GM10266 (cell line): ENCODE measurements at regions not wholly inside any gene's neighbourhood (a gene's known extent, or its start where the extent isn't known, plus 50 kb on each side); places are given as distances from the start of the nearest gene placed in this dataset.

Experiments used
- DNase-seq: peaks from one replicate; pipeline ENCODE4 v3.0.0; 2012; ENCODE audit errors: extremely low spot score
- CTCF ChIP-seq: IDR thresholded peaks from 2 replicates; pipeline ENCODE4 v1.5.1; 2012; ENCODE audit warnings: mild to moderate bottlenecking, low read depth; ENCODE audit not compliant: control insufficient read depth, insufficient read depth; ENCODE audit errors: missing control alignments

GRCh38 chr1:5151511-5151910, 497.1 kb downstream of the AJAP1 start:
- DNase-seq: no peak
- TF ChIP-seq CTCF: no peak

DNA sequence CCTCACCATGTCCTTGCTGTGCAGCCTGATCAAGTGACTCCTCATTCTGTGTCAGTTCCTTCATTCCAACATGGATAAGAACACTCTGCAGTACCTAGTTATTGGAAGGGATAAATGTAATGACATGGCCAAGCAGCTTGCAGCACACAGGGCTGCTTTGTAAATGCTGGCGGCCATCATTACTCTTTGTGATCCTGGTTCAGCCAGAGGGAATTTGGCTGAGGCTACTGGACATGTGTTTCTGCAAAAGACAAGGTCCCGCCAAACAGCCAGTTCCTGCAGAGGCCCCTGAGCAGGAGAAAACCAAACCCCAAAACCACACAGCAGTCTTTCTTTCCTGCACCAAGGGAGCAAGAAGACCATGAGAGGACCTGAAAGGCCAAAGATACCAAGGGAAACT, 495.8 kb downstream of the AJAP1 start:
- no peak for DNase-seq
- TF ChIP-seq CTCF: no peak

DNA sequence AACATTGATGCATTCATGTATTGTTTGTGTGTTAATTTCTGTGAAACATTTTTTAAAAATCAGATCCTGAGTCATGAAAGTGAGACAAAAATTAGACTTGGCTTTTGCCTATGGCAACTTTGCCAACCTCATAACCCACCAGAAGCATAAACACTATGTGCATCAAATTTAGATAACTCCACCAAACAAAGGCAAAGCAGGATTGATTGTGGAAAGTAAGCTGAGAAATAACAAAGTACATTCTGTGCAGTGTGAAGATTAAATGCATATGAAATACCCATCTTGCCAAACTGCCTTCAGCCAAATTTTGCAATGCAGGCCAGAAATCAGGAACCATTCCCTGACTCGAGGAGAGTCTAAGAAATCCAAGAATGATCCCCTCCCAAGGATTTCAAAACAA, 493.4 kb downstream of the AJAP1 start:
- TF ChIP-seq CTCF: no peak
- no peak for DNase-seq

GRCh38 chr1:5142389-5142788, 488.0 kb downstream of the AJAP1 start:
- no peak for TF ChIP-seq CTCF
- DNase-seq: no peak

DNA sequence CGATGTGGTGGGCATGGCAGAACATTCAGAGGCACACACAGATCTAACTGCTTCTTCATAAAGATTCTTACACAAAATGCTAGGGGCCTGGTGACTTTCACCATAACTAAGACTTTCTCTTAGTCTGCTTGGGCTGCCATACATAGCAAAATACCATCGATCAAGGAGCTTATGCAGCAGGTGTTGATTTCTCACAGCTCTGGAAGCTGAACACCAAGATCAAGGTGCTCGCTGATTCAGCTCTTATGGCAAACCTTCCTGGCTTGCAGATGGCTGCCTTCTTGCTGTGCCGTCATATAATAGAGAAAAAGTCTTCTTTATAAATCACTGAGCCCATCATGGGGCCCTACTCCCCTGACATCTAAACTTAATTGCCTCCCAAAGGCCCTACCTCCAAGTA, 487.3 kb downstream of the AJAP1 start:
- no peak for DNase-seq

DNA sequence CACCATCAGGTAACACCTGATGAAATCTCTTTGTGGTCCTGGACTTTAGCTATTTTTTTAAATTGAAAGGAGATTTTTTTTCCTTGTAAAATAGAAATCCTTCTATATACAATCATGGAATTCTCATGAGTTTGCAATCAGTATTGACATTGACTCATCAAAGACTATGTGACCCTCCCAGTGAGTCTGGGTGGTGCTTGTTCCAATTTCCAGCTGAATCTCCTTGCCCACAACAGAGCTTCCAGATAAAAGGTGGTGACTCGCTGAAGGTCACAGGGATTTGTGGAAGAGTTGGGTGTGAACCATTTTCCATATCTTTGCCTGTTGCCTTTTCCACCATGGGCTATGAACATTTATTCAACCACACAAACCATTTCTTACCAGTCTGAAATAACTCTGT, 486.6 kb downstream of the AJAP1 start:
- DNase-seq: no peak
- no peak for TF ChIP-seq CTCF

More for the DNA sequence above, 487.3 kb downstream of the AJAP1 start:
- TF ChIP-seq CTCF: no peak

GRCh38 chr1:5140136-5140535, 485.7 kb downstream of the AJAP1 start:
- no peak for TF ChIP-seq CTCF
- no peak for DNase-seq
